ENCODE measurements at regions not wholly inside any gene's neighbourhood (a gene's known extent, or its start where the extent isn't known, plus 50 kb on each side); places are given as distances from the start of the nearest gene placed in this dataset.

- TF ChIP-seq CTCF (IDR thresholded peaks at IDR 0.05; ENCODE audit: insufficient read depth, low read depth, low read length) (no peak), EZH2 (IDR thresholded peaks at IDR 0.05; ENCODE audit: insufficient read depth, low read length) (no peak)
These were observed 61.2 kb downstream of the SYNE3 start for GRCh38 chr14:95455246-95455645.
